SU-DHL-6 (cell line): ENCODE measurements at regions not wholly inside any gene's neighbourhood (a gene's known extent, or its start where the extent isn't known, plus 50 kb on each side); places are given as distances from the start of the nearest gene placed in this dataset.

Experiments used
- H2AFZ ChIP-seq: fragments of 200-600 bp; sonication (generic); 2 replicates; pipeline ENCODE4 v1.6.1; 2014; ENCODE audit warnings: low read depth, mild to moderate bottlenecking, moderate library complexity, mixed read lengths, antibody characterized with exemption, low read length; ENCODE audit not compliant: severe bottlenecking
- H3F3A ChIP-seq: fragments of 200-600 bp; shearing (Covaris generic); 2 replicates; pipeline ENCODE4 v1.6.0; 2016; ENCODE audit warnings: antibody characterized with exemption, mild to moderate bottlenecking; ENCODE audit not compliant: insufficient read depth
- H3K27ac ChIP-seq: fragments of 200-600 bp; sonication (generic); 2 replicates; pipeline ENCODE4 v1.5.1; 2016; ENCODE audit warnings: low read depth, mild to moderate bottlenecking, low read length, moderate library complexity, mixed read lengths
- H3K27me3 ChIP-seq: fragments of 200-600 bp; sonication (generic), shearing (Covaris generic); 2 replicates; pipeline ENCODE4 v1.6.0; 2014; ENCODE audit warnings: mild to moderate bottlenecking, low read length
- H3K36me3 ChIP-seq: fragments of 200-600 bp; sonication (generic); 2 replicates; pipeline ENCODE4 v1.6.1; 2014; ENCODE audit warnings: mild to moderate bottlenecking, low read length, mixed read lengths
- H3K4me2 ChIP-seq: fragments of 300-600, 200-600 bp; shearing (Covaris generic), sonication (generic); 2 replicates; pipeline ENCODE4 v1.6.0; 2014; ENCODE audit warnings: low read length, low read depth, mild to moderate bottlenecking; ENCODE audit not compliant: poor library complexity, severe bottlenecking
- H3K4me3 ChIP-seq: fragments of 200-600 bp; sonication (generic); 2 replicates; pipeline ENCODE4 v1.5.1; 2014; ENCODE audit warnings: antibody characterized with exemption, low read length, mild to moderate bottlenecking, mixed read lengths; ENCODE audit not compliant: insufficient read depth, poor library complexity, severe bottlenecking
- H3K79me2 ChIP-seq: fragments of 200-600 bp; sonication (generic); 2 replicates; pipeline ENCODE4 v1.6.1; 2014; ENCODE audit warnings: mild to moderate bottlenecking, low read length, moderate library complexity; ENCODE audit not compliant: insufficient read depth
- H3K9ac ChIP-seq: fragments of 200-600 bp; sonication (generic); 2 replicates; pipeline ENCODE4 v1.7.0; 2014; ENCODE audit warnings: mild to moderate bottlenecking, low read length
- H3K9me2 ChIP-seq: fragments of 200-600 bp; sonication (generic); replicated peaks from 2 replicates; pipeline ENCODE4 v1.6.1; 2014; ENCODE audit warnings: low read length; ENCODE audit not compliant: insufficient read depth
- H3K9me3 ChIP-seq: fragments of 200-600 bp; sonication (generic); 2 replicates; pipeline ENCODE4 v1.6.1; 2014; ENCODE audit warnings: low read length, mixed read lengths; ENCODE audit not compliant: insufficient read depth
- H4K20me1 ChIP-seq: fragments of 200-600 bp; sonication (generic); 2 replicates; pipeline ENCODE4 v1.6.1; 2014; ENCODE audit warnings: low read depth, mild to moderate bottlenecking, antibody characterized with exemption, low read length, moderate library complexity, mixed read lengths
- CTCF ChIP-seq: fragments of 200-600 bp; sonication (generic); IDR thresholded peaks from one replicate; pipeline ENCODE4 v1.5.1; 2017; ENCODE audit warnings: antibody characterized with exemption, mild to moderate bottlenecking, low read length, moderate library complexity; ENCODE audit not compliant: insufficient read depth, poor library complexity, severe bottlenecking
- EZH2phosphoT487 ChIP-seq: fragments of 200-600 bp; sonication (generic), shearing (Covaris generic); conservative IDR thresholded peaks from 2 replicates; pipeline ENCODE4 v1.6.1; 2018; ENCODE audit warnings: mild to moderate bottlenecking, antibody characterized with exemption, low read length, moderate library complexity, mixed read lengths

GRCh38 chr2:237033536-237034060, 52.1 kb upstream of the COPS8 start:
- Histone ChIP-seq H3K36me3 (no peaks in the 10 kb centered on the region), H3F3A (no peaks in the 10 kb centered on the region), H3K4me3 (no peak overlapping the region), H3K9me3 (no peaks in the 10 kb centered on the region), H3K9me2 (no peaks in the 10 kb centered on the region), H4K20me1 (no peaks in the 10 kb centered on the region), H3K27ac (no peak overlapping the region), H3K27me3 (no peaks in the 10 kb centered on the region), H3K4me2 (no peak overlapping the region), H2AFZ (no peak overlapping the region), H3K9ac (no peak overlapping the region), H3K79me2 (no peaks in the 10 kb centered on the region)
- TF ChIP-seq CTCF: no peak

GRCh38 chr2:237035781-237036475, 49.8 kb upstream of the COPS8 start:
- no peak for TF ChIP-seq CTCF
- no peak for TF ChIP-seq EZH2phosphoT487
- H3K9ac ChIP-seq: no peak overlapping the region
- no peaks in the 10 kb centered on the region for H3F3A ChIP-seq
- H3K4me3 ChIP-seq: no peak overlapping the region
- H3K4me2 ChIP-seq: no peak overlapping the region
- H3K36me3 ChIP-seq: no peaks in the 10 kb centered on the region
- H4K20me1 ChIP-seq: no peaks in the 10 kb centered on the region
- no peaks in the 10 kb centered on the region for H3K9me3 ChIP-seq
- no peaks in the 10 kb centered on the region for H3K79me2 ChIP-seq
- no peak overlapping the region for H3K27ac ChIP-seq
- H3K9me2 ChIP-seq: no peaks in the 10 kb centered on the region
- no peak overlapping the region for H2AFZ ChIP-seq
- H3K27me3 ChIP-seq: no peaks in the 10 kb centered on the region
